DOHH2 (cell line): ENCODE measurements at regions not wholly inside any gene's neighbourhood (a gene's known extent, or its start where the extent isn't known, plus 50 kb on each side); places are given as distances from the start of the nearest gene placed in this dataset.

ENCODE experiments used
- H3F3A ChIP-seq: fragments of 200-600 bp; sonication (generic), shearing (Covaris generic); 2 replicates; pipeline ENCODE4 v1.6.0; 2016; ENCODE audit warnings: antibody characterized with exemption, mild to moderate bottlenecking; ENCODE audit not compliant: control insufficient read depth, insufficient read depth
- H3K27ac ChIP-seq: fragments of 200-600 bp; sonication (generic); 2 replicates; pipeline ENCODE4 v1.5.1; 2014; ENCODE audit warnings: low read depth, mild to moderate bottlenecking, low read length, moderate library complexity
- H3K27me3 ChIP-seq: fragments of 200-600 bp; sonication (generic); 2 replicates; pipeline ENCODE4 v1.6.1; 2014; ENCODE audit warnings: mild to moderate bottlenecking, low read length, mixed read lengths; ENCODE audit not compliant: control insufficient read depth
- H3K36me3 ChIP-seq: fragments of 200-600 bp; sonication (generic); 2 replicates; pipeline ENCODE4 v1.6.1; 2014; ENCODE audit warnings: mild to moderate bottlenecking, low read length, moderate library complexity, mixed read lengths; ENCODE audit not compliant: control insufficient read depth
- H3K4me1 ChIP-seq: fragments of 200-600 bp; sonication (generic); 2 replicates; pipeline ENCODE4 v1.6.1; 2014; ENCODE audit warnings: mild to moderate bottlenecking, low read length, mixed read lengths; ENCODE audit not compliant: control insufficient read depth
- H3K4me2 ChIP-seq: fragments of 200-600 bp; sonication (generic); 2 replicates; pipeline ENCODE4 v1.6.0; 2014; ENCODE audit warnings: mild to moderate bottlenecking, low read length, moderate library complexity
- H3K4me3 ChIP-seq: fragments of 200-600 bp; sonication (generic); 2 replicates; pipeline ENCODE4 v1.5.1; 2014; ENCODE audit warnings: mild to moderate bottlenecking, low read length, mixed read lengths
- H3K79me2 ChIP-seq: fragments of 200-600 bp; sonication (generic); 2 replicates; pipeline ENCODE4 v1.6.1; 2014; ENCODE audit warnings: mild to moderate bottlenecking, low read length, mixed read lengths; ENCODE audit not compliant: control insufficient read depth
- H3K9me2 ChIP-seq: fragments of 200-600 bp; sonication (generic); replicated peaks from 2 replicates; pipeline ENCODE4 v1.6.1; 2014; ENCODE audit warnings: mild to moderate bottlenecking, low read length, mixed read lengths; ENCODE audit not compliant: control insufficient read depth
- H3K9me3 ChIP-seq: fragments of 200-600 bp; sonication (generic); 2 replicates; pipeline ENCODE4 v1.6.1; 2014; ENCODE audit warnings: antibody characterized with exemption, low read length, mixed read lengths; ENCODE audit not compliant: control insufficient read depth, insufficient read depth
- H4K20me1 ChIP-seq: fragments of 200-600 bp; sonication (generic); 2 replicates; pipeline ENCODE4 v1.6.0; 2014; ENCODE audit warnings: low read depth, mild to moderate bottlenecking, antibody characterized with exemption, low read length, moderate library complexity; ENCODE audit not compliant: control insufficient read depth, insufficient read depth
- CTCF ChIP-seq: fragments of 200-600 bp; sonication (generic); IDR thresholded peaks from one replicate; pipeline ENCODE4 v1.5.1; 2014; ENCODE audit warnings: antibody characterized with exemption, mild to moderate bottlenecking, low read depth, low read length; ENCODE audit not compliant: poor library complexity, severe bottlenecking
- EZH2phosphoT487 ChIP-seq: fragments of 200-600 bp; sonication (generic); IDR thresholded peaks from 2 replicates; pipeline ENCODE4 v1.6.1; 2017; ENCODE audit warnings: borderline replicate concordance, mild to moderate bottlenecking, antibody characterized with exemption, low read length, moderate library complexity, mixed read lengths

GRCh38 chr12:116650062-116650461 is 87.8 kb downstream of the SPRING1 start:
- Histone ChIP-seq H3K79me2 (no peaks in the 10 kb centered on the region), H4K20me1 (no peaks in the 10 kb centered on the region), H3F3A (no peaks in the 10 kb centered on the region), H3K4me3 (no peak overlapping the region), H3K27me3 (peaks cover 2% of the 10 kb centered on the region; the same call in 1 of the 2 replicates), H3K4me1 (no peaks in the 10 kb centered on the region), H3K36me3 (no peaks in the 10 kb centered on the region), H3K27ac (no peak overlapping the region), H3K4me2 (no peak overlapping the region), H3K9me2 (no peaks in the 10 kb centered on the region), H3K9me3 (peaks cover 9% of the 10 kb centered on the region; the same call in 1 of the 2 replicates)
- TF ChIP-seq CTCF (no peak), EZH2phosphoT487 (no peak)

GRCh38 chr12:116647813-116648212 is 88.6 kb downstream of the MAP1LC3B2 start:
- Histone ChIP-seq H3K4me2 (no peak overlapping the region), H3K27me3 (no peaks in the 10 kb centered on the region; the same call in 1 of the 2 replicates), H3K27ac (no peak overlapping the region), H3K79me2 (no peaks in the 10 kb centered on the region), H3K36me3 (no peaks in the 10 kb centered on the region), H3K9me2 (no peaks in the 10 kb centered on the region), H3F3A (no peaks in the 10 kb centered on the region), H4K20me1 (no peaks in the 10 kb centered on the region), H3K9me3 (peaks cover 9% of the 10 kb centered on the region; the same call in 1 of the 2 replicates), H3K4me1 (no peaks in the 10 kb centered on the region), H3K4me3 (no peak overlapping the region)
- no peak for TF ChIP-seq EZH2phosphoT487
- TF ChIP-seq CTCF = no peak

- Histone ChIP-seq H3K4me3 (no peak overlapping the region), H3K79me2 (no peaks in the 10 kb centered on the region), H4K20me1 (no peaks in the 10 kb centered on the region), H3K4me2 (no peak overlapping the region), H3K36me3 (no peaks in the 10 kb centered on the region), H3K27me3 (no peaks in the 10 kb centered on the region; the same call in 1 of the 2 replicates), H3K27ac (no peak overlapping the region), H3K4me1 (no peaks in the 10 kb centered on the region), H3K9me3 (peaks cover 9% of the 10 kb centered on the region; the same call in 1 of the 2 replicates), H3K9me2 (no peaks in the 10 kb centered on the region), H3F3A (no peaks in the 10 kb centered on the region)
- TF ChIP-seq CTCF = no peak
- no peak for TF ChIP-seq EZH2phosphoT487
Measured at GRCh38 chr12:116646901-116647300, 87.7 kb downstream of the MAP1LC3B2 start.

- H4K20me1 ChIP-seq = no peaks in the 10 kb centered on the region
- no peaks in the 10 kb centered on the region for H3F3A ChIP-seq
- no peak overlapping the region for H3K4me2 ChIP-seq
- peaks cover 5% of the 10 kb centered on the region; the same call in 1 of the 2 replicates for H3K27me3 ChIP-seq
- no peaks in the 10 kb centered on the region for H3K4me1 ChIP-seq
- peaks cover 9% of the 10 kb centered on the region; the same call in 1 of the 2 replicates for H3K9me3 ChIP-seq
- H3K9me2 ChIP-seq = no peaks in the 10 kb centered on the region
- no peak overlapping the region for H3K27ac ChIP-seq
- TF ChIP-seq CTCF (no peak), EZH2phosphoT487 (no peak)
- H3K36me3 ChIP-seq = no peaks in the 10 kb centered on the region
- H3K4me3 ChIP-seq = no peak overlapping the region
- H3K79me2 ChIP-seq = no peaks in the 10 kb centered on the region
Measured at GRCh38 chr12:116644806-116645205, 85.6 kb downstream of the MAP1LC3B2 start.
